CD14-positive monocyte (primary cell): ENCODE measurements at regions not wholly inside any gene's neighbourhood (a gene's known extent, or its start where the extent isn't known, plus 50 kb on each side); places are given as distances from the start of the nearest gene placed in this dataset.

Source experiments
- DNase-seq, 3 donors: peaks; one replicate each; pipeline ENCODE4 v3.0.0-alpha.2; 2011 to 2022
- H2AFZ ChIP-seq: 2 replicates; pipeline ENCODE4 v1.6.0; 2012; ENCODE audit warnings: mild to moderate bottlenecking, low read depth, low read length, inconsistent platforms; ENCODE audit not compliant: insufficient read depth, poor library complexity, severe bottlenecking
- H3K27ac ChIP-seq, 2 donors: 1 replicate in 1 of 2; 2 replicates in 1 of 2; pipeline ENCODE4 v1.5.1; 2012 to 2013; ENCODE audit warnings: low read length in 2 of 2, control low read depth in 1 of 2, inconsistent platforms in 1 of 2, low read depth in 1 of 2, mild to moderate bottlenecking in 1 of 2
- H3K27me3 ChIP-seq, 2 donors: one replicate each; pipeline versions ENCODE4 v1.6.0 to v1.6.1; 2011 to 2013; ENCODE audit warnings: low read length in 2 of 2; ENCODE audit not compliant: control insufficient read depth in 2 of 2, insufficient read depth in 2 of 2
- H3K36me3 ChIP-seq, 2 donors: replicated peaks in 1 of 2; 1 replicate in 1 of 2; 2 replicates in 1 of 2; pipeline versions ENCODE4 v1.5.1 to v1.6.1; 2012 to 2013; ENCODE audit warnings: low read length in 2 of 2, control low read depth in 1 of 2, inconsistent platforms in 1 of 2, mild to moderate bottlenecking in 1 of 2; ENCODE audit not compliant: insufficient read depth in 2 of 2, control insufficient read depth in 1 of 2
- H3K4me1 ChIP-seq, 2 donors: 1 replicate in 1 of 2; 2 replicates in 1 of 2; pipeline versions ENCODE4 v1.5.1 to v1.6.1; 2012 to 2013; ENCODE audit warnings: low read length in 2 of 2, control low read depth in 1 of 2, inconsistent platforms in 1 of 2, mild to moderate bottlenecking in 1 of 2, moderate library complexity in 1 of 2; ENCODE audit not compliant: insufficient read depth in 2 of 2, control insufficient read depth in 1 of 2
- H3K4me2 ChIP-seq: replicated peaks from 2 replicates; pipeline ENCODE3; 2012; ENCODE audit warnings: low read length, moderate library complexity, mild to moderate bottlenecking; ENCODE audit not compliant: poor library complexity, severe bottlenecking; ENCODE audit errors: extremely low read depth
- H3K4me3 ChIP-seq, 3 experiments: fragments of 200-600 bp in 1 of 3; sonication (generic) in 1 of 3; replicated peaks in 1 of 3; 1 replicate in 2 of 3; 2 replicates in 1 of 3; pipeline ENCODE4 v1.5.1; 2011 to 2013; ENCODE audit warnings: low read length in 3 of 3, mild to moderate bottlenecking in 3 of 3, control low read depth in 2 of 3, low read depth in 2 of 3, inconsistent platforms in 1 of 3, moderate library complexity in 1 of 3
- H3K79me2 ChIP-seq: 2 replicates; pipeline ENCODE4 v1.6.0; 2012; ENCODE audit warnings: mild to moderate bottlenecking, control low read depth, inconsistent platforms, low read length, moderate library complexity; ENCODE audit not compliant: insufficient read depth
- H3K9ac ChIP-seq: 2 replicates; pipeline ENCODE4 v1.6.0; 2017; ENCODE audit warnings: low read length, mild to moderate bottlenecking; ENCODE audit not compliant: insufficient read depth, poor library complexity, severe bottlenecking
- H3K9me3 ChIP-seq, 2 donors: replicated peaks in 1 of 2; 1 replicate in 1 of 2; 2 replicates in 1 of 2; pipeline versions ENCODE4 v1.5.1 to v1.6.1; 2012 to 2013; ENCODE audit warnings: low read length in 2 of 2, control low read depth in 1 of 2; ENCODE audit not compliant: control insufficient read depth in 1 of 2, insufficient read depth in 1 of 2
- H4K20me1 ChIP-seq: 2 replicates; pipeline ENCODE4 v1.6.0; 2012; ENCODE audit warnings: mild to moderate bottlenecking, low read length, control low read depth, moderate library complexity; ENCODE audit not compliant: insufficient read depth
- H3K27ac Mint-ChIP-seq, 7 donors: one replicate each; pipeline ENCODE4 v1.8.0; 2020; ENCODE audit warnings: mild to moderate bottlenecking in 7 of 7, mixed read lengths in 7 of 7, moderate library complexity in 6 of 7, inconsistent platforms in 2 of 7
- H3K27me3 Mint-ChIP-seq, 3 donors: one replicate each; pipeline ENCODE4 v1.8.0; 2021 to 2022; ENCODE audit warnings: low read depth in 3 of 3, mild to moderate bottlenecking in 3 of 3, mixed read lengths in 3 of 3, moderate library complexity in 3 of 3, inconsistent platforms in 1 of 3
- H3K36me3 Mint-ChIP-seq, 2 donors: one replicate each; pipeline ENCODE4 v1.8.0; 2020; ENCODE audit warnings: mixed read lengths in 2 of 2, inconsistent platforms in 1 of 2, mild to moderate bottlenecking in 1 of 2
- H3K4me1 Mint-ChIP-seq: one replicate; pipeline ENCODE4 v1.8.0; 2020; ENCODE audit warnings: mild to moderate bottlenecking, mixed read lengths
- H3K4me3 Mint-ChIP-seq, 2 donors: one replicate each; pipeline ENCODE4 v1.8.0; 2020; ENCODE audit warnings: mild to moderate bottlenecking in 2 of 2, mixed read lengths in 2 of 2, moderate library complexity in 1 of 2
- H3K9me3 Mint-ChIP-seq, 7 donors: one replicate each; pipeline ENCODE4 v1.8.0; 2020 to 2022; ENCODE audit warnings: mixed read lengths in 7 of 7, mild to moderate bottlenecking in 6 of 7, moderate library complexity in 6 of 7, inconsistent platforms in 2 of 7
- WGBS: methylation state at CpG from one replicate; pipeline ENCODE4 v1.1.5; 2013; ENCODE audit warnings: missing lambda C conversion rate; ENCODE audit not compliant: insufficient coverage; 5-methylcytosine and 5-hydroxymethylcytosine counted together
- intact Hi-C, 2 donors: fragments of 100-400 bp; cut with micrococcal nuclease; formaldehyde crosslinking; loops; one replicate each; pipeline versions ENCODE4 v1.15.0 to v1.15.1; 2023
- TF ChIP-seq, protein P1 (sequence below): fragments of 200-600 bp; IDR thresholded peaks from one replicate; pipeline ENCODE4 v1.8.0; 2022; ENCODE audit warnings: antibody characterized with exemption, mild to moderate bottlenecking

GRCh38 chr7:155964543-155964942 lies 152.3 kb upstream of the SHH start:
- peaks cover 2 to 6% (median 5%) of the 10 kb centered on the region in 3 donors for H3K27me3 Mint-ChIP-seq
- no peaks in the 10 kb centered on the region for H3K36me3 Mint-ChIP-seq
- H3K9ac ChIP-seq: no peak overlapping the region
- DNase-seq: no peak
- no peaks in the 10 kb centered on the region for H3K27me3 ChIP-seq
- TF ChIP-seq, protein P1, sequence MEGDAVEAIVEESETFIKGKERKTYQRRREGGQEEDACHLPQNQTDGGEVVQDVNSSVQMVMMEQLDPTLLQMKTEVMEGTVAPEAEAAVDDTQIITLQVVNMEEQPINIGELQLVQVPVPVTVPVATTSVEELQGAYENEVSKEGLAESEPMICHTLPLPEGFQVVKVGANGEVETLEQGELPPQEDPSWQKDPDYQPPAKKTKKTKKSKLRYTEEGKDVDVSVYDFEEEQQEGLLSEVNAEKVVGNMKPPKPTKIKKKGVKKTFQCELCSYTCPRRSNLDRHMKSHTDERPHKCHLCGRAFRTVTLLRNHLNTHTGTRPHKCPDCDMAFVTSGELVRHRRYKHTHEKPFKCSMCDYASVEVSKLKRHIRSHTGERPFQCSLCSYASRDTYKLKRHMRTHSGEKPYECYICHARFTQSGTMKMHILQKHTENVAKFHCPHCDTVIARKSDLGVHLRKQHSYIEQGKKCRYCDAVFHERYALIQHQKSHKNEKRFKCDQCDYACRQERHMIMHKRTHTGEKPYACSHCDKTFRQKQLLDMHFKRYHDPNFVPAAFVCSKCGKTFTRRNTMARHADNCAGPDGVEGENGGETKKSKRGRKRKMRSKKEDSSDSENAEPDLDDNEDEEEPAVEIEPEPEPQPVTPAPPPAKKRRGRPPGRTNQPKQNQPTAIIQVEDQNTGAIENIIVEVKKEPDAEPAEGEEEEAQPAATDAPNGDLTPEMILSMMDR: no peak
- no peaks in the 10 kb centered on the region for H4K20me1 ChIP-seq
- H3K9me3 ChIP-seq: no peaks in the 10 kb centered on the region
- H3K4me2 ChIP-seq: no peak overlapping the region
- no peaks in the 10 kb centered on the region for H3K4me1 ChIP-seq
- H2AFZ ChIP-seq: no peak overlapping the region
- H3K4me3 ChIP-seq: no peak overlapping the region
- no peak overlapping the region for H3K27ac Mint-ChIP-seq
- no peak overlapping the region for H3K27ac ChIP-seq
- intact Hi-C loops: no loop called here
- peaks cover 0 to 5% (median 1%) of the 10 kb centered on the region in 7 donors for H3K9me3 Mint-ChIP-seq
- no peak overlapping the region for H3K4me3 Mint-ChIP-seq
- no peaks in the 10 kb centered on the region for H3K36me3 ChIP-seq
- no peaks in the 10 kb centered on the region for H3K4me1 Mint-ChIP-seq
- 85% methylated on average over 6 of the region's 9 CpGs for WGBS
- no peaks in the 10 kb centered on the region for H3K79me2 ChIP-seq

DNA sequence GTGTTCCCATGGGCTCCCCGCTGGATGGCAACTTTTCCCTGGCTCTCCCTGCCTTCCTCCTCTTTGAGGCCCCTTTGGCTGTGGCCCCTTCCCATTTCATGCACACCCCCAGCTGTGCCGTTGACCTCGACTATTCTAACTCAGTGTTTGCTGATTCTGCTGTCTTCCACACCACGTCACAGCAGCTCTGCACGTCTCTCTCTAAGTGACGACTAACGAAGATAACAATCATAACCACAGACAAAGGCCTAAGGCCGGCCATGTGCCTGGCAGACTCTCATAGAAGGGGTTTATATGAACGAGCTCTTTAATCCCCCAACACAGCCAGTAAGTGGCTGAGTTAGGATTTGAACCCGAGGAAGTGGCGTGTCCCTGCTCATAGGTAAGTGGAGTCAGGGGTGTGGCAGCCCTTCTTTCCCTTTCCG lies 151.5 kb upstream of the SHH start:
- Histone ChIP-seq H4K20me1 (no peaks in the 10 kb centered on the region), H3K36me3 (no peaks in the 10 kb centered on the region), H3K27ac (no peak overlapping the region), H3K27me3 (no peaks in the 10 kb centered on the region), H2AFZ (no peak overlapping the region), H3K9me3 (no peaks in the 10 kb centered on the region), H3K79me2 (no peaks in the 10 kb centered on the region), H3K4me1 (no peaks in the 10 kb centered on the region), H3K4me3 (no peak overlapping the region), H3K4me2 (no peak overlapping the region), H3K9ac (no peak overlapping the region)
- no peaks in the 10 kb centered on the region for H3K4me1 Mint-ChIP-seq
- 69% methylated on average over 5 of the region's 12 CpGs for WGBS
- no peak overlapping the region for H3K27ac Mint-ChIP-seq
- H3K4me3 Mint-ChIP-seq: no peak overlapping the region
- no peak for DNase-seq
- intact Hi-C loops: no loop called here
- TF ChIP-seq, protein P1: no peak
- H3K36me3 Mint-ChIP-seq: no peaks in the 10 kb centered on the region
- peaks cover 0 to 5% (median 1%) of the 10 kb centered on the region in 7 donors for H3K9me3 Mint-ChIP-seq
- H3K27me3 Mint-ChIP-seq: peaks cover 2 to 6% (median 5%) of the 10 kb centered on the region in 3 donors
